Osteoblast (primary cell): ENCODE measurements at regions not wholly inside any gene's neighbourhood (a gene's known extent, or its start where the extent isn't known, plus 50 kb on each side); places are given as distances from the start of the nearest gene placed in this dataset.

Source experiments
- DNase-seq: peaks from one replicate; pipeline ENCODE4 v3.0.0; 2011; ENCODE audit warnings: low spot score, mixed read lengths; ENCODE audit not compliant: insufficient read length; ENCODE audit errors: missing footprints
- H2AFZ ChIP-seq: 2 replicates; pipeline ENCODE4 v1.6.0; 2011; ENCODE audit warnings: mild to moderate bottlenecking, low read length
- H3K27ac ChIP-seq: 2 replicates; pipeline ENCODE4 v1.5.1; 2011; ENCODE audit warnings: mild to moderate bottlenecking, low read depth, low read length, moderate library complexity
- H3K27me3 ChIP-seq: 2 replicates; pipeline ENCODE4 v1.6.0; 2012; ENCODE audit warnings: mild to moderate bottlenecking, control low read depth, inconsistent platforms, low read length, moderate library complexity; ENCODE audit not compliant: insufficient read depth
- H3K36me3 ChIP-seq: 2 replicates; pipeline ENCODE4 v1.5.1; 2011; ENCODE audit warnings: mild to moderate bottlenecking, low read length, control low read depth, moderate library complexity; ENCODE audit not compliant: insufficient read depth
- H3K4me1 ChIP-seq: 2 replicates; pipeline ENCODE4 v1.5.1; 2011; ENCODE audit warnings: mild to moderate bottlenecking, low read length, control low read depth, moderate library complexity; ENCODE audit not compliant: insufficient read depth
- H3K4me2 ChIP-seq: 2 replicates; pipeline ENCODE4 v1.6.0; 2011; ENCODE audit warnings: mild to moderate bottlenecking, low read length; ENCODE audit not compliant: insufficient read depth
- H3K4me3 ChIP-seq: fragments of 200-600 bp; sonication (generic); 3 replicates; pipeline ENCODE4 v1.5.1; 2012; ENCODE audit warnings: mild to moderate bottlenecking, low read length, inconsistent platforms; ENCODE audit not compliant: insufficient read depth
- H3K79me2 ChIP-seq: 2 replicates; pipeline ENCODE4 v1.6.0; 2012; ENCODE audit warnings: mild to moderate bottlenecking, low read length, control low read depth, inconsistent platforms; ENCODE audit not compliant: insufficient read depth
- H3K9me3 ChIP-seq: 2 replicates; pipeline ENCODE4 v1.5.1; 2011; ENCODE audit warnings: low read depth, low read length, control low read depth
- H4K20me1 ChIP-seq: 2 replicates; pipeline ENCODE4 v1.6.0; 2012; ENCODE audit warnings: mild to moderate bottlenecking, low read length, control low read depth; ENCODE audit not compliant: insufficient read depth
- CTCF ChIP-seq: IDR thresholded peaks from 2 replicates; pipeline ENCODE4 v1.5.1; 2011; ENCODE audit warnings: mild to moderate bottlenecking, low read depth, low read length, moderate library complexity; ENCODE audit errors: extremely low read depth

- no peaks in the 10 kb centered on the region for H3K27me3 ChIP-seq
- no peaks in the 10 kb centered on the region for H4K20me1 ChIP-seq
- DNase-seq, result no peak
- no peak overlapping the region for H3K4me3 ChIP-seq
- no peaks in the 10 kb centered on the region for H3K79me2 ChIP-seq
- no peak overlapping the region for H3K27ac ChIP-seq
- no peaks in the 10 kb centered on the region for H3K4me1 ChIP-seq
- H2AFZ ChIP-seq, result no peak overlapping the region
- TF ChIP-seq CTCF, result no peak
- H3K9me3 ChIP-seq, result no peaks in the 10 kb centered on the region
- no peaks in the 10 kb centered on the region for H3K36me3 ChIP-seq
- no peak overlapping the region for H3K4me2 ChIP-seq
These were observed 1394.7 kb upstream of the ACVR2A start for GRCh38 chr2:146450131-146450530.

- H3K36me3 ChIP-seq, result no peaks in the 10 kb centered on the region
- no peak overlapping the region for H2AFZ ChIP-seq
- no peak overlapping the region for H3K4me2 ChIP-seq
- H3K9me3 ChIP-seq, result no peaks in the 10 kb centered on the region
- H4K20me1 ChIP-seq, result no peaks in the 10 kb centered on the region
- H3K27ac ChIP-seq, result no peak overlapping the region
- DNase-seq, result no peak
- no peaks in the 10 kb centered on the region for H3K79me2 ChIP-seq
- H3K4me1 ChIP-seq, result no peaks in the 10 kb centered on the region
- H3K4me3 ChIP-seq, result no peak overlapping the region
- no peak for TF ChIP-seq CTCF
- no peaks in the 10 kb centered on the region for H3K27me3 ChIP-seq
These were observed 1399.8 kb upstream of the ACVR2A start for GRCh38 chr2:146444987-146445386.

DNA sequence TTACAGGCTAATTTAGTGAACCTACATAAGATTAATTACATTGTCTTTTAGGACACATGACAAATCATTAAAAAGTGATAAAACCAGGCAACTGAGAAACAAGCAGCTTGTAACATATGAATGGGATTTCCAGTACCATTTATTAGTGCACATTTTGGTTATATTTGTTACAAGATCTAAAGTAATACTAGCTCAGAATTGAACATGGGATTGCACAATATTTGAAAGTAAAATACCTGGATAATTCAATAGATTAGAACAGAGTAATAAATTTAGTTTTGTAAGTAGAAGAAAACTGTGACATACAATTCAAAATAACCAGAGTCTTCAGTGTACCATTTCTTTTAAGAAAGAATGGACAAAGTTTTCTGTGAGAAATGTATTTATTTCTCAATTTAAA is 1400.7 kb upstream of the ACVR2A start:
- H4K20me1 ChIP-seq, result no peaks in the 10 kb centered on the region
- no peak overlapping the region for H2AFZ ChIP-seq
- no peaks in the 10 kb centered on the region for H3K27me3 ChIP-seq
- H3K9me3 ChIP-seq, result no peaks in the 10 kb centered on the region
- no peak overlapping the region for H3K4me3 ChIP-seq
- H3K4me2 ChIP-seq, result no peak overlapping the region
- H3K79me2 ChIP-seq, result no peaks in the 10 kb centered on the region
- no peaks in the 10 kb centered on the region for H3K36me3 ChIP-seq
- no peaks in the 10 kb centered on the region for H3K4me1 ChIP-seq
- DNase-seq, result no peak
- no peak overlapping the region for H3K27ac ChIP-seq
- no peak for TF ChIP-seq CTCF

- no peaks in the 10 kb centered on the region for H4K20me1 ChIP-seq
- H3K36me3 ChIP-seq, result no peaks in the 10 kb centered on the region
- no peaks in the 10 kb centered on the region for H3K4me1 ChIP-seq
- H3K79me2 ChIP-seq, result no peaks in the 10 kb centered on the region
- no peaks in the 10 kb centered on the region for H3K9me3 ChIP-seq
- no peak overlapping the region for H3K4me3 ChIP-seq
- DNase-seq, result no peak
- H2AFZ ChIP-seq, result no peak overlapping the region
- H3K27ac ChIP-seq, result no peak overlapping the region
- H3K4me2 ChIP-seq, result no peak overlapping the region
- H3K27me3 ChIP-seq, result no peaks in the 10 kb centered on the region
- TF ChIP-seq CTCF, result no peak
These were observed 1406.6 kb upstream of the ACVR2A start for GRCh38 chr2:146438246-146438645.
